ENCODE measurements at regions not wholly inside any gene's neighbourhood (a gene's known extent, or its start where the extent isn't known, plus 50 kb on each side); places are given as distances from the start of the nearest gene placed in this dataset.

- Histone ChIP-seq H3K27ac (ENCODE audit: low read length) (no peak overlapping the region), H3K36me3 (ENCODE audit: control insufficient read depth, low read depth, low read length) (no peaks in the 10 kb centered on the region), H3K9ac (ENCODE audit: low read length) (no peak overlapping the region), H3K4me3 (ENCODE audit: low read length) (no peak overlapping the region), H3K9me3 (ENCODE audit: control insufficient read depth, low read depth, low read length) (no peaks in the 10 kb centered on the region), H3K4me1 (ENCODE audit: control insufficient read depth, low read depth, low read length) (peaks cover 30% of the 10 kb centered on the region), H3K27me3 (ENCODE audit: control insufficient read depth, insufficient read depth, low read length) (no peaks in the 10 kb centered on the region)
Observed at GRCh38 chrX:4379071-4379470, 665.6 kb upstream of the PRKX start.

DNA sequence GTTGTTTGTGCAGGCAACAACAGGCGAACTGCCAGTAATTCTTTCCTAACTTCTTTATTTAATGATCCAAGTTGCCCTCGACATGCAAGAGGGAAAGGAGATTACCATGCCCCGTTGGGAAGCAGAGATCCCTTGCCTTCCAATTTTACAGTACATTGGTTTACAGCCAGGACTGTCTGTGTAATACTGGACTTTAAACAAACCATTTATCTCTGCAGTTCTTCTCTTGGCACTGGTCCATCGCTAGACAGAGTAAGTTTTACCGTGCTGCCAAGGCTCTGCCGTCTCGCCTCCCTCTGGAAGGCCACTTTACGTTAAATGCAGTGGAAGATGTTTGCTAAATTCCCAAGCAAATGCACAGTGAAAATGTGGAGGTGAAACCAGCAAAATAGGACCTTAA, 660.3 kb upstream of the PRKX start:
- no peak overlapping the region for H3K27ac ChIP-seq (ENCODE audit: low read length)

DNA sequence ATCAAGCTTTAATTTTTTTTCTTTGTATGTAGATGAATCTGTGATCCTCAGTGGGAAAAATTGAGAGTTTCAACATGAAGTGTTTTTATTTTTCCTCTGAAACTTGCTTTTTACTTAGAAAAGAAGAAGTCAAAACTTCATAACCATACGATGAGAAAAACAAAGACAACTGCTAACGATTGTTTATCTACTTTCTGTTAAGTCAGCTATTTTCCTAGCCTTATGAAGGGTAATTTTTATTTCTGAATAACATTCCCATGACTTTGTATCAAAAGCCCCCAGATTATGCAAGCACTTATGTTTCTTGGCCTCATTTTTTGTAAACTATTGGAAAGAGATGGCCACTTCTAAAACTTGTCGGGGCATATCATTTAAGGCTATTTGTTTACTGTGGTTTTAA, 645.1 kb upstream of the PRKX start:
- Histone ChIP-seq H3K27me3 (ENCODE audit: control insufficient read depth, insufficient read depth, low read length) (no peaks in the 10 kb centered on the region), H3K9me3 (ENCODE audit: control insufficient read depth, low read depth, low read length) (no peaks in the 10 kb centered on the region), H3K36me3 (ENCODE audit: control insufficient read depth, low read depth, low read length) (no peaks in the 10 kb centered on the region), H3K4me3 (ENCODE audit: low read length) (no peak overlapping the region), H3K9ac (ENCODE audit: low read length) (no peak overlapping the region), H3K4me1 (ENCODE audit: control insufficient read depth, low read depth, low read length) (peaks cover 9% of the 10 kb centered on the region), H3K27ac (ENCODE audit: low read length) (no peak overlapping the region)

More for the DNA sequence above, 660.3 kb upstream of the PRKX start:
- H3K36me3 ChIP-seq (ENCODE audit: control insufficient read depth, low read depth, low read length), result no peaks in the 10 kb centered on the region
- H3K4me3 ChIP-seq (ENCODE audit: low read length), result no peak overlapping the region
- no peak overlapping the region for H3K9ac ChIP-seq (ENCODE audit: low read length)
- H3K27me3 ChIP-seq (ENCODE audit: control insufficient read depth, insufficient read depth, low read length), result no peaks in the 10 kb centered on the region
- H3K9me3 ChIP-seq (ENCODE audit: control insufficient read depth, low read depth, low read length), result no peaks in the 10 kb centered on the region
- no peaks in the 10 kb centered on the region for H3K4me1 ChIP-seq (ENCODE audit: control insufficient read depth, low read depth, low read length)

GRCh38 chrX:4322916-4323315, 609.5 kb upstream of the PRKX start:
- no peaks in the 10 kb centered on the region for H3K27me3 ChIP-seq (ENCODE audit: control insufficient read depth, insufficient read depth, low read length)
- H3K4me1 ChIP-seq (ENCODE audit: control insufficient read depth, low read depth, low read length), result peaks cover 9% of the 10 kb centered on the region

GRCh38 chrX:4320436-4320947, 607.0 kb upstream of the PRKX start:
- Histone ChIP-seq H3K4me3 (ENCODE audit: low read length) (no peak overlapping the region), H3K9me3 (ENCODE audit: control insufficient read depth, low read depth, low read length) (no peaks in the 10 kb centered on the region), H3K4me1 (ENCODE audit: control insufficient read depth, low read depth, low read length) (peaks cover 12% of the 10 kb centered on the region), H3K9ac (ENCODE audit: low read length) (no peak overlapping the region), H3K27me3 (ENCODE audit: control insufficient read depth, insufficient read depth, low read length) (no peaks in the 10 kb centered on the region), H3K36me3 (ENCODE audit: control insufficient read depth, low read depth, low read length) (no peaks in the 10 kb centered on the region), H3K27ac (ENCODE audit: low read length) (no peak overlapping the region)

More at GRCh38 chrX:4322916-4323315, 609.5 kb upstream of the PRKX start:
- Histone ChIP-seq H3K36me3 (ENCODE audit: control insufficient read depth, low read depth, low read length) (no peaks in the 10 kb centered on the region), H3K4me3 (ENCODE audit: low read length) (no peak overlapping the region), H3K27ac (ENCODE audit: low read length) (no peak overlapping the region), H3K9me3 (ENCODE audit: control insufficient read depth, low read depth, low read length) (no peaks in the 10 kb centered on the region), H3K9ac (ENCODE audit: low read length) (no peak overlapping the region)

GRCh38 chrX:4315891-4316290, 602.4 kb upstream of the PRKX start:
- H3K9me3 ChIP-seq (ENCODE audit: control insufficient read depth, low read depth, low read length), result no peaks in the 10 kb centered on the region
- no peak overlapping the region for H3K27ac ChIP-seq (ENCODE audit: low read length)
- H3K4me3 ChIP-seq (ENCODE audit: low read length), result no peak overlapping the region
- H3K9ac ChIP-seq (ENCODE audit: low read length), result no peak overlapping the region
- no peaks in the 10 kb centered on the region for H3K36me3 ChIP-seq (ENCODE audit: control insufficient read depth, low read depth, low read length)
- no peaks in the 10 kb centered on the region for H3K27me3 ChIP-seq (ENCODE audit: control insufficient read depth, insufficient read depth, low read length)
- peaks cover 12% of the 10 kb centered on the region for H3K4me1 ChIP-seq (ENCODE audit: control insufficient read depth, low read depth, low read length)

DNA sequence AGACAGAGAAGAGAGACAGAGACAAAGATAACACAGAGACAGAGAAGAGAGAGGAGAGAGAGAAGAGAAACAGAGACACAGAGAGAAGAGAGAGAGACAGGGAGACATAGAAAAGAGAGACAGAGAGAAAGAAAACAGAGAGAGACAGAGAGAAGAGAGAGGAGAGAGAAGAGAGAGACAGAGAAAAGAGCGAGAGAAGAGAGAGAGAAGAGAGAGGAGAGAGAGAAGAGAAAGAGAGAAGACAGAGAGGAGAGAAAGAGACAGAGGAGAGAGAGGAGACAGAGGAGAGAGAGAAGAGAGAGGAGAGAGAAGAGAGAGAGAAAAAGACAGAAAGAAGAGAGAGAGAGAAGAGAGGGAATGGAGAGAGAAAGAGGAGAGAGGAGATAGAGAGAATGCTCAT, 601.1 kb upstream of the PRKX start:
- Histone ChIP-seq H3K27ac (ENCODE audit: low read length) (no peak overlapping the region), H3K27me3 (ENCODE audit: control insufficient read depth, insufficient read depth, low read length) (no peaks in the 10 kb centered on the region), H3K9ac (ENCODE audit: low read length) (no peak overlapping the region), H3K4me1 (ENCODE audit: control insufficient read depth, low read depth, low read length) (peaks cover 4% of the 10 kb centered on the region), H3K9me3 (ENCODE audit: control insufficient read depth, low read depth, low read length) (no peaks in the 10 kb centered on the region), H3K36me3 (ENCODE audit: control insufficient read depth, low read depth, low read length) (no peaks in the 10 kb centered on the region), H3K4me3 (ENCODE audit: low read length) (no peak overlapping the region)

GRCh38 chrX:4277122-4277521, 563.7 kb upstream of the PRKX start:
- Histone ChIP-seq H3K27me3 (ENCODE audit: control insufficient read depth, insufficient read depth, low read length) (no peaks in the 10 kb centered on the region), H3K4me1 (ENCODE audit: control insufficient read depth, low read depth, low read length) (no peaks in the 10 kb centered on the region), H3K36me3 (ENCODE audit: control insufficient read depth, low read depth, low read length) (no peaks in the 10 kb centered on the region), H3K4me3 (ENCODE audit: low read length) (no peak overlapping the region), H3K9me3 (ENCODE audit: control insufficient read depth, low read depth, low read length) (no peaks in the 10 kb centered on the region), H3K27ac (ENCODE audit: low read length) (no peak overlapping the region), H3K9ac (ENCODE audit: low read length) (no peak overlapping the region)

DNA sequence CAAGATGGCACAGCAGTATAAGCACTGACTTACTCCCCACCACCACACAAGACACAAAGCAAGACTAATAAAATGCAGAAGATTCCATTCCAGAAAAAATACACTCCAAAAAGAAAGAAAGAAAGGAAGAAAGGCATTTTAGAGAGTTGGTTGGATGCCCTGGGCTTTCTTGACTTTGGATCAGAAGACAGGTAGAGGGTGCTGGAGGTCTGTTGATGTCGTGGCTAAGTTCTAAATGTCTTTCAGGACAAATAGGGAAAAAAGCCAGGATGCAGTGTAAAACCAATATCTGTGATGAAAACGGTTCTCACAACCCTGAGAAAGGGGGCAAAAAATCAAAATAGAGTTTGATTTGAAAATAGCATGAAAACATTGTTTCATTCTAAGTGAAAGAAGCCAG, 555.2 kb upstream of the PRKX start:
- Histone ChIP-seq H3K9me3 (ENCODE audit: control insufficient read depth, low read depth, low read length) (no peaks in the 10 kb centered on the region), H3K4me3 (ENCODE audit: low read length) (no peak overlapping the region), H3K27ac (ENCODE audit: low read length) (no peak overlapping the region), H3K4me1 (ENCODE audit: control insufficient read depth, low read depth, low read length) (peaks cover 7% of the 10 kb centered on the region), H3K36me3 (ENCODE audit: control insufficient read depth, low read depth, low read length) (no peaks in the 10 kb centered on the region), H3K9ac (ENCODE audit: low read length) (no peak overlapping the region), H3K27me3 (ENCODE audit: control insufficient read depth, insufficient read depth, low read length) (no peaks in the 10 kb centered on the region)

- H3K27me3 ChIP-seq (ENCODE audit: control insufficient read depth, insufficient read depth, low read length), result no peaks in the 10 kb centered on the region
- no peaks in the 10 kb centered on the region for H3K9me3 ChIP-seq (ENCODE audit: control insufficient read depth, low read depth, low read length)
- H3K36me3 ChIP-seq (ENCODE audit: control insufficient read depth, low read depth, low read length), result no peaks in the 10 kb centered on the region
- H3K9ac ChIP-seq (ENCODE audit: low read length), result no peak overlapping the region
- no peak overlapping the region for H3K4me3 ChIP-seq (ENCODE audit: low read length)
- H3K4me1 ChIP-seq (ENCODE audit: control insufficient read depth, low read depth, low read length), result peaks cover 13% of the 10 kb centered on the region
- H3K27ac ChIP-seq (ENCODE audit: low read length), result no peak overlapping the region
Observed at GRCh38 chrX:4265036-4265435, 551.6 kb upstream of the PRKX start.

- Histone ChIP-seq H3K27me3 (ENCODE audit: control insufficient read depth, insufficient read depth, low read length) (no peaks in the 10 kb centered on the region), H3K4me3 (ENCODE audit: low read length) (no peak overlapping the region), H3K9ac (ENCODE audit: low read length) (no peak overlapping the region), H3K27ac (ENCODE audit: low read length) (no peak overlapping the region), H3K36me3 (ENCODE audit: control insufficient read depth, low read depth, low read length) (no peaks in the 10 kb centered on the region), H3K4me1 (ENCODE audit: control insufficient read depth, low read depth, low read length) (peaks cover 13% of the 10 kb centered on the region), H3K9me3 (ENCODE audit: control insufficient read depth, low read depth, low read length) (no peaks in the 10 kb centered on the region)
Observed at GRCh38 chrX:4263030-4263803, 549.8 kb upstream of the PRKX start.

- peaks cover 34% of the 10 kb centered on the region for H3K27me3 ChIP-seq (ENCODE audit: control insufficient read depth, insufficient read depth, low read length)
- H3K4me3 ChIP-seq (ENCODE audit: low read length), result no peak overlapping the region
- H3K36me3 ChIP-seq (ENCODE audit: control insufficient read depth, low read depth, low read length), result no peaks in the 10 kb centered on the region
- no peaks in the 10 kb centered on the region for H3K9me3 ChIP-seq (ENCODE audit: control insufficient read depth, low read depth, low read length)
- H3K9ac ChIP-seq (ENCODE audit: low read length), result no peak overlapping the region
- H3K4me1 ChIP-seq (ENCODE audit: control insufficient read depth, low read depth, low read length), result peaks cover 11% of the 10 kb centered on the region
- no peak overlapping the region for H3K27ac ChIP-seq (ENCODE audit: low read length)
Observed at GRCh38 chrX:4253092-4253491, 539.6 kb upstream of the PRKX start.
